ENCODE measurements at regions not wholly inside any gene's neighbourhood (a gene's known extent, or its start where the extent isn't known, plus 50 kb on each side); places are given as distances from the start of the nearest gene placed in this dataset.

DNA sequence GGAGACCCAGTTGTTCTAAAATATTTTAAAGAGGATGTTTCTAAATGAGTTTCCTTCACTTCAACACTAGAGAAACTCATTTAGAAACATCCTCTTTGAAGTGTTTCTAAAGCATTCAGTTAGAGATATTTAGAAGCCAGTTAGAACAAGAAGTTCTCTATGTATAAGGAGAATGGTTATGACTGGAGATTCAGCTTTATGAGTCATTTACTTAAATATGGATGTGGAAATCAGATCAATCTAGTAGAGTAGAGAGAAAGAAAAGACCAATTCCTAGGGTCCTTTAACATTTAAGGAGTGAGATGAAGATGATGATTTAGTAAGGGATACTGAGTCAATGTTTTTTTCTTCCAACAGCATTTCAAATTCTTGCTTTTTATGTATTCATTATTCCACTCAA lies 234.1 kb downstream of the GRXCR1 start:
- no peak for ATAC-seq
- Histone ChIP-seq H3K9me3 (no peaks in the 10 kb centered on the region), H3K27me3 (no peaks in the 10 kb centered on the region), H3K4me3 (no peak overlapping the region), H3K4me1 (no peaks in the 10 kb centered on the region), H3K36me3 (replicated peaks in 1 of 2; ENCODE audit: insufficient read depth in 1 of 2, low read depth in 2 of 2) (no peaks in the 10 kb centered on the region), H3K27ac (no peak overlapping the region)
- no peak for TF ChIP-seq POLR2A (IDR thresholded peaks at IDR 0.05)
- TF ChIP-seq, protein P1, sequence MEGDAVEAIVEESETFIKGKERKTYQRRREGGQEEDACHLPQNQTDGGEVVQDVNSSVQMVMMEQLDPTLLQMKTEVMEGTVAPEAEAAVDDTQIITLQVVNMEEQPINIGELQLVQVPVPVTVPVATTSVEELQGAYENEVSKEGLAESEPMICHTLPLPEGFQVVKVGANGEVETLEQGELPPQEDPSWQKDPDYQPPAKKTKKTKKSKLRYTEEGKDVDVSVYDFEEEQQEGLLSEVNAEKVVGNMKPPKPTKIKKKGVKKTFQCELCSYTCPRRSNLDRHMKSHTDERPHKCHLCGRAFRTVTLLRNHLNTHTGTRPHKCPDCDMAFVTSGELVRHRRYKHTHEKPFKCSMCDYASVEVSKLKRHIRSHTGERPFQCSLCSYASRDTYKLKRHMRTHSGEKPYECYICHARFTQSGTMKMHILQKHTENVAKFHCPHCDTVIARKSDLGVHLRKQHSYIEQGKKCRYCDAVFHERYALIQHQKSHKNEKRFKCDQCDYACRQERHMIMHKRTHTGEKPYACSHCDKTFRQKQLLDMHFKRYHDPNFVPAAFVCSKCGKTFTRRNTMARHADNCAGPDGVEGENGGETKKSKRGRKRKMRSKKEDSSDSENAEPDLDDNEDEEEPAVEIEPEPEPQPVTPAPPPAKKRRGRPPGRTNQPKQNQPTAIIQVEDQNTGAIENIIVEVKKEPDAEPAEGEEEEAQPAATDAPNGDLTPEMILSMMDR (IDR thresholded peaks at IDR 0.05): no peak
- no peak for DNase-seq
- intact Hi-C loops (cut with DNase I): no loop called here

DNA sequence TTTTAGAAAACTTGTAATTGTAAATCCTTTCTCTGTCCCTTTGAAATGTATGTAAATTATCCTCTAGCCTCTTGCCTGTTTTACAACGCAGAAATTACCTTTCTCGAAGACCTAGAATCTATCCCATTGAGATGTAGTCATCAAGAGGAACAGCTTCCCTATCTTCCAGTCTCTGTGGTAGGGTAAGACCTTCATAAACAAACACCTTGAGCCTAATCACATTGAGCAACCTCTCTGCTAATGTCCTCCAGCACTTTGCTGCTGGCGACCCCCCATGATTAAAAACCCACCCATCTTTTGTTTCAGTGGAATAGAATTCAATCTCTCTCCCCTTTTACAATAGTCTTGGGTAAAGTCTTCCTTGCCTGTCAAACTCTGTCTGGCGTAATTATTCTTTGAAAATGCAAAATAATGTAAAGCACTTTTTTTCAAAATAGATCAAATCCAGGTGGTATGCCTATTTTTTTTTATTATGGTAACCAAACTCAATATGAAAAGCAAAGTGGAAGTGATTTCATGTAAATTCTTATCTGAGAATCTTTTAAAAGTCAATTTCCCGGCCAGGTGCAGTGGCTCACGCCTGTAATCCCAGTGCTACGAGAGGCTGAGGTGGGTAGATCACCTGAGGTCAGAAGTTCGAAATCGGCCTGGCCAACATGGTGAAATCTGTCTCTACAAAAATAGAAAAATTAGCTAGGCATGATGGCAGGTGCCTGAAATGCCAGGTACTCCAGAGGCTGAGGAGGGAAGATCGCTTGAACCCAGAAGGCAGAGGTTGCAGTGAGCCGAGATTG lies 237.9 kb downstream of the GRXCR1 start:
- Histone ChIP-seq H3K27me3 (no peaks in the 10 kb centered on the region), H3K27ac (no peak overlapping the region), H3K4me1 (no peaks in the 10 kb centered on the region), H3K9me3 (peaks cover 0 to 4% (median 0%) of the 10 kb centered on the region in 3 donors), H3K4me3 (no peak overlapping the region), H3K36me3 (replicated peaks in 1 of 2; ENCODE audit: insufficient read depth in 1 of 2, low read depth in 2 of 2) (no peaks in the 10 kb centered on the region)
- DNase-seq (no peak), ATAC-seq (no peak)
- 43 to 53% methylated on average over 11 of the region's 11 CpGs for WGBS, 2 donors
- TF ChIP-seq, protein P1 (IDR thresholded peaks at IDR 0.05): no peak
- TF ChIP-seq POLR2A (IDR thresholded peaks at IDR 0.05): no peak
- intact Hi-C loops (cut with DNase I): no loop called here

DNA sequence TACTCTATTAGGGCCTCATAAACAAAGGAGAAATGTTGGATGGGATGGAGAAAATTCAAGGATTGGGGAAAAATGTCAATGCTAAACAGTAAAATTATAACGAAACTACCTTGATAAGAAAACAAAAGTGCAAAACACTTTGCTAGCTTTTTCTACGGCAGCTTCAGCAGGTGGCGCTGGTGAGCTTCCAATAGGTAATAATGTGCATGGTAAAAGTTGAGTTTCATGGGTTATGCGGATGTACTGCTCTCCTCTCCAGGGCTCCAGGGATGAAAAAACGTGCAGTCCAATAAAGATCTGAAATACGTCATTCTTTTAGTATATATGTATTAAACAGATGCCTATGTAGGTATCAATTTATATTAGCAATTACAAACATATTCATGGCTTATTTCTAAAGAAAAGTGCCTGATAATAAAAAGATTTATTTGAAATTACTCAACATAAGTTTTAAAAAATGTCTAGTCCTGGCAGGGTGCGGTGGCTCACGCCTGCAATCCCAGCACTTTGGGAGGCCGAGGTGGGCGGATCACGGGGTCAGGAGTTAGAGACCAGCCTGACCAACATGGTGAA lies 239.6 kb downstream of the GRXCR1 start:
- ATAC-seq (peak; percentile 68), DNase-seq (peak; percentile 62 to 76 (median 73))
- Histone ChIP-seq H3K27ac (no peak overlapping the region), H3K36me3 (replicated peaks in 1 of 2; ENCODE audit: insufficient read depth in 1 of 2, low read depth in 2 of 2) (no peaks in the 10 kb centered on the region), H3K27me3 (no peaks in the 10 kb centered on the region), H3K9me3 (peaks cover 0 to 4% (median 0%) of the 10 kb centered on the region in 3 donors), H3K4me1 (no peaks in the 10 kb centered on the region), H3K4me3 (no peak overlapping the region)
- 25 to 33% methylated on average over 11 of the region's 11 CpGs for WGBS, 2 donors
- intact Hi-C loops (cut with DNase I): no loop called here
- TF ChIP-seq, protein P1 (IDR thresholded peaks at IDR 0.05): peak; percentile 47 to 77 (median 73)
- TF ChIP-seq POLR2A (IDR thresholded peaks at IDR 0.05): no peak

DNA sequence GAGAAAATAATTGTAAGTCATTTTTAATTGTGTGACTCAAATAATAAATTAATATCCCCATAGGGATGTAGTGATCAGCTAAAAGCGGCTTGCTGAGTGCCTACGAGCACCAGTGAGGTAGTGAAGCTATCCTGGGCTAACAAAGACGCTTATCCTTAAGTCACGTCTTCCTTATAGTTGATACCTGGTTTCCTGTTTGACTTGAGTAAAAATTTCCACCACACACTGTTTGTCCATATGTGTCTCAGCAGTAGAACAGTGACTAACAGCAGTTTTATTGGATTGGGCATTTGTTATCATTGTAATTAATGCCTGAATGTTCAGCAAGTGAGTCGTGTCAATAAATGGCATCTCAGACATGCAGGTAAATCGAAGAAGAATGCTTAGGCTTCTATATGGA lies 241.1 kb downstream of the GRXCR1 start:
- H3K9me3 ChIP-seq: peaks cover 0 to 4% (median 0%) of the 10 kb centered on the region in 3 donors
- no peak overlapping the region for H3K4me3 ChIP-seq
- H3K36me3 ChIP-seq (replicated peaks in 1 of 2; ENCODE audit: insufficient read depth in 1 of 2, low read depth in 2 of 2): no peaks in the 10 kb centered on the region
- H3K4me1 ChIP-seq: no peaks in the 10 kb centered on the region
- no peak for TF ChIP-seq POLR2A (IDR thresholded peaks at IDR 0.05)
- TF ChIP-seq, protein P1 (IDR thresholded peaks at IDR 0.05): no peak
- no peak for ATAC-seq
- no peak for DNase-seq
- intact Hi-C loops (cut with DNase I): no loop called here
- WGBS, 2 donors: 34 to 48% methylated on average over 6 of the region's 6 CpGs
- no peak overlapping the region for H3K27ac ChIP-seq
- H3K27me3 ChIP-seq: no peaks in the 10 kb centered on the region

All from body of pancreas (tissue), 4 donors.